Psoas muscle (tissue), 7 donors: ENCODE measurements at regions not wholly inside any gene's neighbourhood (a gene's known extent, or its start where the extent isn't known, plus 50 kb on each side); places are given as distances from the start of the nearest gene placed in this dataset.

Experiments used
- ATAC-seq, 4 donors: fragments of 200-7000 bp; cut with Tn5 transposase; one replicate each; pipeline ENCODE4 v1.9.1; 2020; ENCODE audit warnings: moderate library complexity in 3 of 4, mild to moderate bottlenecking in 2 of 4
- DNase-seq, 2 donors: peaks; one replicate each; pipeline ENCODE4 v3.0.0-alpha.2; 2020
- H3K27ac ChIP-seq: fragments of 200-600 bp; one replicate; pipeline ENCODE4 v1.8.0; 2022
- H3K27me3 ChIP-seq, 3 donors: fragments of 200-600 bp in 1 of 3; one replicate each; pipeline versions ENCODE4 v1.6.1 to v1.8.0; 2013 to 2022; ENCODE audit warnings: low read length in 2 of 3, mild to moderate bottlenecking in 2 of 3, moderate library complexity in 1 of 3; ENCODE audit not compliant: insufficient read depth in 3 of 3
- H3K36me3 ChIP-seq, 2 donors: fragments of 200-600 bp in 1 of 2; one replicate each; pipeline versions ENCODE4 v1.6.1 to v1.8.0; 2013 to 2022; ENCODE audit warnings: low read depth in 1 of 2, mild to moderate bottlenecking in 1 of 2, moderate library complexity in 1 of 2; ENCODE audit not compliant: insufficient read depth in 1 of 2
- H3K4me1 ChIP-seq: fragments of 200-600 bp; one replicate; pipeline ENCODE4 v1.8.0; 2022
- H3K4me3 ChIP-seq: fragments of 200-600 bp; one replicate; pipeline ENCODE4 v1.8.0; 2022; ENCODE audit warnings: mild to moderate bottlenecking
- H3K9me3 ChIP-seq: fragments of 200-600 bp; one replicate; pipeline ENCODE4 v1.8.0; 2022
- CTCF ChIP-seq: fragments of 200-600 bp; IDR thresholded peaks from one replicate; pipeline ENCODE4 v1.8.0; 2022; ENCODE audit warnings: antibody characterized with exemption
- WGBS, 3 donors: extraction: QIAGEN DNeasy Blood & Tissue Kit; methylation state at CpG; one replicate each; pipeline versions ENCODE4 v1.1.6 to v1.1.7; 2013; 5-methylcytosine and 5-hydroxymethylcytosine counted together
- intact Hi-C, 2 donors: fragments of 100-400 bp; cut with DNase I; formaldehyde crosslinking; loops; one replicate each; pipeline versions ENCODE4 v1.11.0 to v1.14.2; 2022
- donor health status: healthy with polysubstance abuse.
- donor health status: DM: no; HTN: no; CAD: no; lungs with moderate emphysema.
- donor health status: Bipolar disorder and iron deficiency.
- donor health status: healthy.
- donor health status: DM: yes; HTN: yes; CAD: no.
- donor health status: DM: no; HTN: no; CAD: no.
- donor health status: DM: yes; HTN: yes; CAD: no.

GRCh38 chr15:31840849-31841476 lies 189.4 kb upstream of the CHRNA7 start:
- H3K27ac ChIP-seq: no peak overlapping the region
- ATAC-seq (no peak), DNase-seq (no peak)
- no peaks in the 10 kb centered on the region for H3K4me1 ChIP-seq
- intact Hi-C loops: no loop called here
- 79 to 82% (median 80%) methylated on average over 9 of the region's 9 CpGs for WGBS, 3 donors
- H3K9me3 ChIP-seq: no peaks in the 10 kb centered on the region
- no peak overlapping the region for H3K4me3 ChIP-seq
- H3K27me3 ChIP-seq: no peaks in the 10 kb centered on the region
- no peak for TF ChIP-seq CTCF
- no peaks in the 10 kb centered on the region for H3K36me3 ChIP-seq

DNA sequence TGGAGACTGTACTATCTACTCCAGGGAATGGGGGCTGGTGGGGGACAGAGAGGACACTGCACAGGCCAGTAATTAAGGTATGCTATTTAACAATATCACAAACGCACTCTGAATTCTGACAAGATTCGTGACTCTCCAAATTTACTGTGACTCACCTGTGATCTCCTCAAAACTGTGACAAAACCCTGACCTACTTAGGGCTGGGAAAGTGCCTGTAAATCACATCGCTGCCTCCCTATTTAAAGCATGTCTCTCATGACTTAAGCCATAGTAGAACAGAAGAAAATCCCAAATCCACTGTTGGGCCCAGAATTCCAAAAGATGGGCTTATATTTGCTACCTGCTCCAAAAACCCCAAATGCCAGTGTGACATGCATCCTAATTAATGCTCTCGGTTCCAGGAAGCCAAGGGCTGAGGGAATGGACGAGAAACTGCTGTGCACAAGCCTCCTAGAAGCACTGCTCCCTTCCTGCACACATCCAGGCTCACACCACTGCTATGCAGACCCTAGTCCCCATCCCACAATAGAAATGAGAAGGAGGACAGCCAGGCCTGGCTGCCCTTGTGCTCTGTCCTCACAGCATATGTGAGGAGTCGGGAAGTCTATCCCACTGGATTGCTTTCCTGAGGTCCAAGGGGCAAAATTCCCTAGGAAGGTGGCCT lies 187.7 kb upstream of the CHRNA7 start:
- no peaks in the 10 kb centered on the region for H3K36me3 ChIP-seq
- intact Hi-C loops: no loop called here
- no peak for ATAC-seq
- WGBS, 3 donors: 37 to 58% (median 49%) methylated on average over 6 of the region's 6 CpGs
- H3K27me3 ChIP-seq: no peaks in the 10 kb centered on the region
- no peak overlapping the region for H3K27ac ChIP-seq
- H3K9me3 ChIP-seq: no peaks in the 10 kb centered on the region
- no peak overlapping the region for H3K4me3 ChIP-seq
- TF ChIP-seq CTCF: no peak
- H3K4me1 ChIP-seq: no peaks in the 10 kb centered on the region
- no peak for DNase-seq

- no peaks in the 10 kb centered on the region for H3K36me3 ChIP-seq
- TF ChIP-seq CTCF: no peak
- no peaks in the 10 kb centered on the region for H3K27me3 ChIP-seq
- intact Hi-C loops: no loop called here
- H3K4me1 ChIP-seq: no peaks in the 10 kb centered on the region
- DNase-seq (no peak), ATAC-seq (no peak)
- H3K9me3 ChIP-seq: peaks cover 2% of the 10 kb centered on the region
- no peak overlapping the region for H3K27ac ChIP-seq
- no peak overlapping the region for H3K4me3 ChIP-seq
- WGBS, 3 donors: 43 to 53% (median 49%) methylated on average over 5 of the region's 5 CpGs
These were observed 186.8 kb upstream of the CHRNA7 start for GRCh38 chr15:31843426-31844055.

DNA sequence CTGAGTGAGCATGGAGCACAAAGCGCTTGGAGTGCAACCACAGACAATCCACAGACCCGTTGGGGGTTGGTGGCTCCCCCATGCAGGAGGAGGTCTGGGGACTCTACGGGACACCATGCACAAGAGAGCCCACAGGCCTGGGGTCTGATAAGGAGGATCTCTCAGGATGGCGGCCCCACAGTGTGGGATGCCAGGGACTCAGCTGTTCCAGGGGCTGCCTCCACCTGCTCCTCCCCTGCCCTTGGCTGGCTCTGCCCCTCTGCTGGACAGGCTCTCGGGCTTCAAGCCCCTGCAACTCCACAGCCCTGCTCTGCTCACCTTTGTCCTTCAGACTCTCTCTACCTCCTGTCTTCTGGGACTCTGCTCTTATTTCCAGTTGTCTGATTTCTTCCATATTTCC lies 184.5 kb upstream of the CHRNA7 start:
- intact Hi-C loops: no loop called here
- WGBS, 3 donors: 69 to 79% (median 78%) methylated on average over 4 to 5 of the region's 5 CpGs

More for the DNA sequence above, 184.5 kb upstream of the CHRNA7 start:
- Histone ChIP-seq H3K27ac (no peak overlapping the region), H3K36me3 (no peaks in the 10 kb centered on the region), H3K9me3 (peaks cover 5% of the 10 kb centered on the region), H3K4me3 (no peak overlapping the region), H3K4me1 (no peaks in the 10 kb centered on the region), H3K27me3 (no peaks in the 10 kb centered on the region)
- TF ChIP-seq CTCF: no peak
- ATAC-seq (no peak), DNase-seq (no peak)
